ENCODE measurements at regions not wholly inside any gene's neighbourhood (a gene's known extent, or its start where the extent isn't known, plus 50 kb on each side); places are given as distances from the start of the nearest gene placed in this dataset.

DNA sequence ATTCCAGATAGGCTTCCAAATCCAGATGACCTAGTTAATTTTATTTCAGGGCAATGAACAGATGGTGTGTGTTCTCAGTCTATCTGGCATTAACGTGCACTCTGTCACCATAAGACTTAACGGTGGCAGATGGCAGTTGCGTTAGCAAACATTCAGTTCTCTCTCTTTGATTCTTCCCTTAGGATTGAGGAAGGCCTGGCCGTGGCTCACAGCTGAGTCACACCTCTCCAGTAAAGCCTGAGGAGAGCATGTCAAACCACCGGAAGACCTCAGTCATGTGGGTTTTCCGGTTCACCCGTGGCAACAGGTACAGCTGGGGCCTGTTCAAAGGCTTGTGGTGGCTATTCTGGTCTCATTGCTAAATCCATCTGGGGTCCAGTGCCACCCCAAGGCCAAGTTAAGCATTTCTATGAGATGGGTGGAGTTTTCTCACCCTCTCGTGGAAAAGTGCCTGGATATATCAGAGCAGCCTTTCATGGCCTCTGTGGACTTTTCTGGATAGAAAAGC is 545.1 kb upstream of the ATP2B1 start:
- Mint-ChIP-seq H3K4me1 (ENCODE audit: low read depth) (peaks cover 12% of the 10 kb centered on the region), H3K4me3 (no peak overlapping the region), H3K27me3 (ENCODE audit: low read depth) (no peaks in the 10 kb centered on the region), H3K36me3 (ENCODE audit: insufficient read depth) (no peaks in the 10 kb centered on the region), H3K9me3 (no peaks in the 10 kb centered on the region)
- ATAC-seq = peak; percentile 46 to 67
- no peak for DNase-seq

DNA sequence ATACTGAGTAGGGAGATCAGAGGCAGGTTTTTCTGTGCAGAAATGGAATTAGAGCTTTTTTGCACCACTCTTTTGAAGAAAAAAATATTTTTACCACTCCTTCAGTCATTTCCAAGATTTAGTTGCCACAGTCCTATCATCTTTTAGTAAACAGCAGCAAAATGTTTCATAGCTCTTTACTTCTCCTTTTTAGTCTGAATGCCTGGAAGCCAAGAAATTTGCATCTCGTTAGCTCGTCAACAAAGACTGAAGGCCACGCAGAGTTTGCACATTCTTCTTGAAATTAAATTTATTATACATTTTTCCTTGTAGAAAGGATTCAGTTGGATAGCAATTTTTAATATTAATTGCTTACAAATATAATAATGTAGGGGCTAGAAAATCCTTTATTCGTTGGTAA is 544.5 kb upstream of the ATP2B1 start:
- no peaks in the 10 kb centered on the region for H3K36me3 Mint-ChIP-seq (ENCODE audit: insufficient read depth)
- no peak for DNase-seq
- peaks cover 12% of the 10 kb centered on the region for H3K4me1 Mint-ChIP-seq (ENCODE audit: low read depth)
- no peaks in the 10 kb centered on the region for H3K27me3 Mint-ChIP-seq (ENCODE audit: low read depth)
- H3K9me3 Mint-ChIP-seq = no peaks in the 10 kb centered on the region
- H3K4me3 Mint-ChIP-seq = no peak overlapping the region
- no peak for ATAC-seq

DNA sequence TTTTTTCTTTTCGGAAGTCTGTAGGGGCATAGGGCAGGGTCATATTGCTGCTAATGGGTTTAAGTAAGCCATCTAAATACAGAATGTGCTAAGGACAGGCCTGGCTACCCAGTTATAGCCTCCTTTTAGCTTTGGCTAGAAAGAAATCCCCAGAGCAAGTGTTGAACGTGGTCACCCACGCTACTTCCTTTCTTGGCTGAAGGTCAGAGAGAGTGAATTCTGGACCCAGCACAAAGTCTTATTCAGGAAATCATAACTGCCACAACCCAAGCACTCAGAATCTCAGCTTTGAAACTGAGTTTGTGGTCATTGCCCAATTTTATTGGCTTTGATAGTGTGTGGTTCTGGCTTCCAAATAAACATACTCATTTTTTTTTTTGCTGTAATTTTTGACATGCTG is 542.1 kb upstream of the ATP2B1 start:
- H3K4me3 Mint-ChIP-seq = no peak overlapping the region
- ATAC-seq (no peak), DNase-seq (no peak)
- H3K27me3 Mint-ChIP-seq (ENCODE audit: low read depth) = no peaks in the 10 kb centered on the region
- H3K36me3 Mint-ChIP-seq (ENCODE audit: insufficient read depth) = no peaks in the 10 kb centered on the region
- peaks cover 12% of the 10 kb centered on the region for H3K4me1 Mint-ChIP-seq (ENCODE audit: low read depth)
- no peaks in the 10 kb centered on the region for H3K9me3 Mint-ChIP-seq

DNA sequence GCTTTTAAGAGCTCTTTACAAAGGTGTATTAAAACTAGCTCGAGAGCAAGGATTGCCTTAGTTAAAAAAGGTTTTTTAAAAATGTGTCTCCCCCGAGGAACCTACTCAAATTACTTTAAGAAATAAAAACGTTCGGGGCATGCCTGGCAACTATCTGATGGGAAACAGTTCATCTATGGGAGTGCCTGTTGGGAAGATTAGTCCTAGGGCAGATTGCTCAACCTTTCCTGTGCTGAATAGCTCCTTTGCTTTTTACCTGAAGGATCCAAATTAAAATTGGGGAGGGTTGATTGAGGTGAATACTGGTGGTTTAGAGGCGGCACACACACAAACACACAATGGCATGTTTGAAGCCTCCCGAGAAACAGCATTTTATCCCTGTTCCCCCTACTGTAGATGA is 541.4 kb upstream of the ATP2B1 start:
- no peaks in the 10 kb centered on the region for H3K27me3 Mint-ChIP-seq (ENCODE audit: low read depth)
- H3K36me3 Mint-ChIP-seq (ENCODE audit: insufficient read depth) = no peaks in the 10 kb centered on the region
- DNase-seq (no peak), ATAC-seq (no peak)
- peaks cover 12% of the 10 kb centered on the region for H3K4me1 Mint-ChIP-seq (ENCODE audit: low read depth)
- H3K4me3 Mint-ChIP-seq = no peak overlapping the region
- no peaks in the 10 kb centered on the region for H3K9me3 Mint-ChIP-seq

DNA sequence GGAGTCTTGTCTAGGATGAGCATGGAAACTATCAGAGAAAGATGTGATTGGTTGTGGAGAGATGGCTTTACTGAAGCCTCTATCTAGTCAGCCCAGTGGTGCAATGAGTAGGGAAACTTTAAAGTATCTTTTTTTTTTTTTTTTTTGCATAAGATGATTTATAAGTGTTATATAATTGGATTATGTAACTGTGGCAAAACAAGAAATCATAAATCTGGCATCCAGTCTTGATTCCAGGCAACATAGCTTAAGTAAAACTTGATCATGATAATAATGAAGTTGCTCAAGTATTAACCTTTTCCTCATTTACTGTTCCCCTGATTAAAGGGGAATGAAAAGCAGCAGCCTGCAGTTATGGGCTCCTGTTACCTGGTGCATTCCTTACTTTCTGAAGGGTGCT is 538.0 kb upstream of the ATP2B1 start:
- Mint-ChIP-seq H3K9me3 (no peaks in the 10 kb centered on the region), H3K4me1 (ENCODE audit: low read depth) (no peaks in the 10 kb centered on the region), H3K36me3 (ENCODE audit: insufficient read depth) (no peaks in the 10 kb centered on the region), H3K4me3 (no peak overlapping the region), H3K27me3 (ENCODE audit: low read depth) (no peaks in the 10 kb centered on the region)
- ATAC-seq (no peak), DNase-seq (no peak)

DNA sequence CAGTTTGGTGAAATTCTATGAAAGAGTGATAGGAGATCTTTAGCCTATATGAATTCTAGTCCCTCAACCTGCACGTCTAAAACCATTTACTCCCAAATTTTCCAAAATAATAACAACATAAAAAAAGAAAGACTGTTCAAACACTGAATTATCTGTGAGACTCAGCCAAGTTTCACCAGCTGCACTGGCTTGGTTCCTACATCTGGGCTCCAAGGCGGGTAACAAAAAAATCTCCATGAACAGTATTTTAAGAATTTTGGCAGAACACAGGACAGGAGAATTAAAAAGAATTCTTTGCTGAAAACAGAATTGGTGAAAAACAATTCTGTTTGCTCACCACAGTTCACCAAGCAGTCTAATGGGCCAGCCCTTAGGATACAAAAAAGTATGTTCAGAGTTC is 536.8 kb upstream of the ATP2B1 start:
- H3K9me3 Mint-ChIP-seq = no peaks in the 10 kb centered on the region
- H3K36me3 Mint-ChIP-seq (ENCODE audit: insufficient read depth) = no peaks in the 10 kb centered on the region
- no peak for DNase-seq
- H3K4me3 Mint-ChIP-seq = no peak overlapping the region
- ATAC-seq = no peak
- no peaks in the 10 kb centered on the region for H3K4me1 Mint-ChIP-seq (ENCODE audit: low read depth)
- no peaks in the 10 kb centered on the region for H3K27me3 Mint-ChIP-seq (ENCODE audit: low read depth)

DNA sequence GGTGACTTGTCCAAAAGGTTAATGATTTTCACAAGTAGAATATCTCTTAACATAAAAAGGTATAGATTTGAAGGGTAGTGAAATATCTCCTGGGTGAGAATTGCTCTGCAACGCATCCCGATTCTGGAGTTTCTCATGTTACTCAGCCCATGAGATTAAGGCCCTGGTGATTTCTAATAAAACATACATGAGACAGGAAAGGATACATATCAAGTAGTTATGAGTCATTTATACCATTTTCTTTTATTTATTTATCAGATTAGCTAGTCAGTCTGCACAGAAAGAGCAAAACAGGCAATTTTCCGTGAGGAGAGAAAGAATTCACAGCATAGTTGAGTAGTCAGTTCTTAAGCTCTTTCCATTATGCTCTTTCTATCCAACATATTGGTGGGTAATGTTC is 535.6 kb upstream of the ATP2B1 start:
- Mint-ChIP-seq H3K9me3 (no peaks in the 10 kb centered on the region), H3K27me3 (ENCODE audit: low read depth) (peaks cover 6% of the 10 kb centered on the region), H3K4me3 (no peak overlapping the region), H3K36me3 (ENCODE audit: insufficient read depth) (no peaks in the 10 kb centered on the region), H3K4me1 (ENCODE audit: low read depth) (no peaks in the 10 kb centered on the region)
- DNase-seq = no peak
- no peak for ATAC-seq

DNA sequence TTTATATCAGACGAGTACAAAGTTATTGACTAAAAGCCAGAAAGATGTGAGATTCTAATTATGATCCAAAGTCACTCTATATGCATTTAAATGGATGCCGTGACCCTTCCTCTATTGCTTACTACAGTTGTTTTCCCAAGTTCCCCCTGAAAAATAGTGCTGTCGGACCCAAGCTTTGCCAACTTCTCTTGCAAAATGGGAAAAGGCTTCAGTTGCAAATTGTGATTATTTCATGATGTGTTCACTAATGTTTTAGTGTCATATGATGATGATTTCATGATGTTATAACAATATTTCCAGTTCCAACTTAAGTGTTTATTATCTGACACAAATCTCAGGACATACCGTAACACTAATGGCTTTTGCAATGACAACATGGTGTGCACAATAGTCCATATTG is 534.6 kb upstream of the ATP2B1 start:
- Mint-ChIP-seq H3K36me3 (ENCODE audit: insufficient read depth) (no peaks in the 10 kb centered on the region), H3K4me3 (no peak overlapping the region), H3K27me3 (ENCODE audit: low read depth) (peaks cover 7% of the 10 kb centered on the region), H3K9me3 (no peaks in the 10 kb centered on the region), H3K4me1 (ENCODE audit: low read depth) (no peaks in the 10 kb centered on the region)
- ATAC-seq (no peak), DNase-seq (no peak)

DNA sequence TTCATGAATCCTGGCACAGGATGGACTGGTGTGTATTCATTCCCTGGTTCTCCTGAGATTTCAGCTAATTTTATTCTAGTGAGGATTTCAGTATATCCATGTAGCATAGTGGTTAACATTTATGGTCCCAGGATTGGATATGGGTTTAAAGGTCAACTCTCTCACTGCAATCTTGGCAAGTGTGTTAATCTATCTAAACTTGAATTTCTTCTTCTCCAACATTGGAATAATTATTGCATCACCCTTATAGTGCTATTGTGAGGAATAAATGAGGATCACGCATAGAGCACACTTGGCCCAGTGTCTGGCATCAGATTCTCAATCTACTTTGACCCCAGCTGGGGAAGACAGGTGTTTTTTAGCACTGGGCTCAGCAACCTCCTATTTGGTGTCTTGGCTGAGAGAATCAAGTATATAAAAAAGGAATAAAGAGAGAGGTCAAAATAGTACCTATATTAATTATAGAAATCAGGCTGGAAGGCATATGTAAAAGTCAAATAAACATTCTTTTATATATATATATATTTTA is 531.2 kb upstream of the ATP2B1 start:
- Mint-ChIP-seq H3K36me3 (ENCODE audit: insufficient read depth) (no peaks in the 10 kb centered on the region), H3K9me3 (no peaks in the 10 kb centered on the region), H3K4me3 (no peak overlapping the region), H3K4me1 (ENCODE audit: low read depth) (no peaks in the 10 kb centered on the region), H3K27me3 (ENCODE audit: low read depth) (peaks cover 17% of the 10 kb centered on the region)
- ATAC-seq (no peak), DNase-seq (no peak)

DNA sequence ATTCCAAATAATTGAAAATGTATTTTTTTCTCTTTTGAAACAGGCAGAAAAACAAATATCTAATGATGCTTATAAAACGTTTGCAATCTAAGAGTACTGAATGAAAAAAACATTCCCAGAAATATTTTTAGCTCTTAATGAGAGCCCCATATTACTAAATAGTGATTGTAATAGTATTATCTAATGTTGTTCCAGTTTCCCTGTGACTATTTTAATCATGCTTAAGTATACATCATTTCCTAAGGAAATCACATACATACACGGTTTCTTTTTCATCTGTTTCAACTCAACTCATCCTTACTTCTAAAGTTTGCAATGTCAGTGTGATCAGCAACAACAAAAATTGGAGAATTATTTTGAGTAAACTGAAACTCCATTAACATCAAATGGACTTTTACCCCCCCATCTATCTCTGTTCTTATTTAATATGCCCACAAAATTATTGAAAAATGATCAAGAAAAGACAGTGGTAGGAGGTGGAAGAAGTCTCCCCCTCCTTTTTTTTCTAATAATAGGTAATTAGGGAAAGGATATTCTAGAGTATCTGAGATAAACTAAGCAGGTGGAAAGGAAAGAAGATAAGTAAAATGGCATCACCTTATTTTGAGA is 530.1 kb upstream of the ATP2B1 start:
- no peaks in the 10 kb centered on the region for H3K4me1 Mint-ChIP-seq (ENCODE audit: low read depth)
- H3K36me3 Mint-ChIP-seq (ENCODE audit: insufficient read depth) = no peaks in the 10 kb centered on the region
- DNase-seq = no peak
- H3K4me3 Mint-ChIP-seq = no peak overlapping the region
- no peak for ATAC-seq
- peaks cover 17% of the 10 kb centered on the region for H3K27me3 Mint-ChIP-seq (ENCODE audit: low read depth)
- no peaks in the 10 kb centered on the region for H3K9me3 Mint-ChIP-seq

DNA sequence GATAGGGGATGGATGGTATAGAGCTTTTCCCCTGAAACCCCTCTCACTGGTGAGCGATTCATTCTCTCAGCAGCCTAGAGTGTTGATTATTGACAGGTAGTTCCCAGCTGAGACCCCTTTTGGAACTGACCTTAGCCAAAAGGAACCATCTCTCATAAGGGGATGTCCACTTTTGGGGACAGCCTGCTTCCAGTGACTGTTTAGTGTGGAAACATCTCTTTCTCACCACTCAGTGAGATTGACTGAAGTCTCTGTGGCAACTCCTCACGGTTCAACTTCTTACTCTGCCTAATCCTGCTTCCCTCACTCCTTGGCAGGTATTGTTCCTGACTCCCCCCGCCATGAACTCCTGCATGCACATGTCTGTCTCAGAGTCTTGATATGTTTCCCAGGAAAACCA is 529.2 kb upstream of the ATP2B1 start:
- H3K9me3 Mint-ChIP-seq = no peaks in the 10 kb centered on the region

DNA sequence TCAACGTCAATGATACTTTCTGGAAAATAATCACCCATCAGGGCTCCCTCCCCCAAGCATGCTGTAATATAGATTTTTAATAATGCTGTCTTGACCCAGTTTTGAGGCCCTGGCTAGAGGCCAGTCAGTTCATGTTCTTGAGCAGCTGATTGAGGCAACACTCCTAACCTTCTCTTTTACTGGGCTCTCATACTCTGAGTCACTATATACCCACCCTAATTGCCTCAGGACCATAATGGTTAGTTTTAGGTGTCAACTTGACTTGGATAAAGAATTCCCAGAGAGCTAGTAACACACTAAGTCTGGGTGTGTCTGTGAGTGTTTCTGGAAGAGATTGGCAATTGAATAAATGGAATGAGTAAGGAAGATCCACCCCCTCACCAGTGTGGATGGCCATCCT is 527.0 kb upstream of the ATP2B1 start:
- ATAC-seq = no peak
- Mint-ChIP-seq H3K4me3 (no peak overlapping the region), H3K4me1 (ENCODE audit: low read depth) (no peaks in the 10 kb centered on the region)

More for the DNA sequence above, 529.2 kb upstream of the ATP2B1 start:
- H3K36me3 Mint-ChIP-seq (ENCODE audit: insufficient read depth) = no peaks in the 10 kb centered on the region
- no peak for DNase-seq
- no peak for ATAC-seq
- no peaks in the 10 kb centered on the region for H3K4me1 Mint-ChIP-seq (ENCODE audit: low read depth)
- peaks cover 17% of the 10 kb centered on the region for H3K27me3 Mint-ChIP-seq (ENCODE audit: low read depth)
- no peak overlapping the region for H3K4me3 Mint-ChIP-seq

DNA sequence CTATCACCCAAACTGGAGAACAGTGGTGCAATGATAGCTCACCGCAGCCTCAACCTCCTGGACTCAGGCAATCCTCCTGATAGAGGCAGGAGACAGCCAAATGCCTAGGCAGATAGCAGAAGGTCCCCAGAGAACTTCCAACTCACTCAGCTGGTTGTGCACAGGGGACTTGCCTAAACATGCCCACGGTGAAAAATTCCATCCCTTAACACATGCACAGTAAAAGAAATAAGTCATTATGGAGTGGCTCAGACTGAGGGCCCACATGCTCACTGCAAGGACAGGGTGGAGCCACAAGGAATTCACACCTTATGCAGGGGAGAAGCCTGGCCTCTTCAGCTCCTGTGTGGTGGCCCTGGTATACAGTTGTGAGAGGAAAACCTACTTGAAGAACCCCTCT is 525.8 kb upstream of the ATP2B1 start:
- peaks cover 11% of the 10 kb centered on the region for H3K27me3 Mint-ChIP-seq (ENCODE audit: low read depth)
- H3K4me3 Mint-ChIP-seq = no peak overlapping the region
- H3K36me3 Mint-ChIP-seq (ENCODE audit: insufficient read depth) = no peaks in the 10 kb centered on the region
- no peak for DNase-seq
- H3K4me1 Mint-ChIP-seq (ENCODE audit: low read depth) = no peaks in the 10 kb centered on the region
- no peak for ATAC-seq
- no peaks in the 10 kb centered on the region for H3K9me3 Mint-ChIP-seq

More for the DNA sequence above, 527.0 kb upstream of the ATP2B1 start:
- DNase-seq = no peak
- Mint-ChIP-seq H3K36me3 (ENCODE audit: insufficient read depth) (no peaks in the 10 kb centered on the region), H3K27me3 (ENCODE audit: low read depth) (peaks cover 17% of the 10 kb centered on the region), H3K9me3 (no peaks in the 10 kb centered on the region)

DNA sequence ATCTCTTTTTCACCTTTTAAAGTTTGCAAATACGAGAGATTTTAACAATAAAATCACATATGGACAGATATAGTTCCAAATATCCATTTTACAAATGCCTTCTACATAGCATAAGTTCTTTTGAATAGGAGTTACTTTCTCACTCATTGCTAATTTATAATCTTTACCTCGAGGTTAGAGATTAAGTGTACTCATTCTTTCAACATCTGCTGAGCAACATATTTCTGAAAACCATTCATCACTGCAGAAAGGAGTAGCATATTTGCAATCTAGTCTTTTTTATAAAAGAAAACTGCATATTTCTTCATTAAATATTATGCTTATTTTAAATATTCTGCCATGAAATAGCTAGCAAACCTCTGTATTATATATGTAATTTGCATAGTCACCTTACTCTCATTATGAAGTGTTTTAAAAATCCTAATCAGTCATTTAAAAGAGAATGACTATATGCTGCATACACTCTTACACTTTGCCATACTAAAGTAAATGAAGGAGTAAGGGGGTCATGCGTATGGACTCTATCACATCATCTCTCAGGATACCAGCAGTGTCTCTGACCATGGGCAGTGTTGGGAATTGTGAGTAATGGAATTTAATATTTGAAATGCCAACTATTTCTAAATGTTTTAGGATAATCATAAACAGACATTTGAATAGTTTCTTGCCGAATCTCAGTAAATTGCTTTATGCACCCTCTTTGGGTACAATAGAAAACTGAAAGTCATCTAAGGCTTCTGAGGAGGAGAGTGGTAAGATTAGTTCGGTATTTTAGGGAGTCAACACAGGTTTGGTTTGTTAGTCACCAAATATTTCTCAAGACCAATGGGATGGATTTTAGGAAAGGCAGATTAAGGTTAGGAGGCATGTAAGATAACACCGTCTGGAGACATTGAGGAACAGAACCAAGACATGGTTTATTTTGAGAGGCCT is 524.8 kb upstream of the ATP2B1 start:
- Mint-ChIP-seq H3K4me1 (ENCODE audit: low read depth) (no peaks in the 10 kb centered on the region), H3K4me3 (no peak overlapping the region), H3K27me3 (ENCODE audit: low read depth) (peaks cover 11% of the 10 kb centered on the region), H3K36me3 (ENCODE audit: insufficient read depth) (no peaks in the 10 kb centered on the region), H3K9me3 (no peaks in the 10 kb centered on the region)
- no peak for ATAC-seq
- DNase-seq = no peak
